ENCODE measurements at regions not wholly inside any gene's neighbourhood (a gene's known extent, or its start where the extent isn't known, plus 50 kb on each side); places are given as distances from the start of the nearest gene placed in this dataset.

GRCh38 chr20:11245431-11245830 lies 571.6 kb upstream of the JAG1 start:
- Mint-ChIP-seq H3K27me3 (ENCODE audit: low read depth) (no peaks in the 10 kb centered on the region), H3K4me3 (ENCODE audit: unreplicated experiment) (no peak overlapping the region), H3K4me1 (ENCODE audit: low read depth) (peaks cover 22% of the 10 kb centered on the region), H3K36me3 (ENCODE audit: low read depth) (no peaks in the 10 kb centered on the region), H3K27ac (ENCODE audit: unreplicated experiment) (no peak overlapping the region), H3K9me3 (ENCODE audit: low read depth) (peaks cover 9% of the 10 kb centered on the region)
- DNase-seq (ENCODE audit: low spot score): no peak
- TF ChIP-seq CTCF (IDR thresholded peaks at IDR 0.05): no peak

DNA sequence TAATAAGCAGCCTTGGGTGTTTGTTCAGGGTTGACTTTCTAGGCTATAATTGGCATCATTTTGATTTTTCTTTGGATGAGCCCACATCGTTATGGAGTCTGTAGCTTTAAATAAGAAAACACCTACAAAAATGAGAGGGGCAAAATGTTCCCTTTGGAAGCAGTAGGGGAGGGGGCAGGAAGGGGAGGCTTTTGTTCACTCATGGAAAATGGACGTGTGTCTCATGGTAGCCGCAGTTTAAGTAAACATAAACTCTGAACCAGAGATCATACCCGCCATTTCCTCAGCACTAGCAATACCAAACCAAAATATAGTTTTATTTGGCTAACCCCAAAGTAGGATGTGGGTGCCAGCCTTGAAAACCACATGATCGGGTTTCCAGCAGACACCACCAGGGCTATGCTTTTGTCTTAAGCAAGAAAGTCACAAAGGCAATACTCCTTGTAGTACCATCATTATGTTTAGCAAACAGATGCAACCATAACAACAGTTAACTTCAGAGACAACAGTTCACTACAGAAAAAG lies 572.5 kb upstream of the JAG1 start:
- Mint-ChIP-seq H3K36me3 (ENCODE audit: low read depth) (no peaks in the 10 kb centered on the region), H3K4me3 (ENCODE audit: unreplicated experiment) (no peak overlapping the region), H3K27ac (ENCODE audit: unreplicated experiment) (no peak overlapping the region), H3K9me3 (ENCODE audit: low read depth) (peaks cover 9% of the 10 kb centered on the region), H3K27me3 (ENCODE audit: low read depth) (no peaks in the 10 kb centered on the region), H3K4me1 (ENCODE audit: low read depth) (peaks cover 22% of the 10 kb centered on the region)
- no peak for TF ChIP-seq CTCF (IDR thresholded peaks at IDR 0.05)
- no peak for DNase-seq (ENCODE audit: low spot score)

DNA sequence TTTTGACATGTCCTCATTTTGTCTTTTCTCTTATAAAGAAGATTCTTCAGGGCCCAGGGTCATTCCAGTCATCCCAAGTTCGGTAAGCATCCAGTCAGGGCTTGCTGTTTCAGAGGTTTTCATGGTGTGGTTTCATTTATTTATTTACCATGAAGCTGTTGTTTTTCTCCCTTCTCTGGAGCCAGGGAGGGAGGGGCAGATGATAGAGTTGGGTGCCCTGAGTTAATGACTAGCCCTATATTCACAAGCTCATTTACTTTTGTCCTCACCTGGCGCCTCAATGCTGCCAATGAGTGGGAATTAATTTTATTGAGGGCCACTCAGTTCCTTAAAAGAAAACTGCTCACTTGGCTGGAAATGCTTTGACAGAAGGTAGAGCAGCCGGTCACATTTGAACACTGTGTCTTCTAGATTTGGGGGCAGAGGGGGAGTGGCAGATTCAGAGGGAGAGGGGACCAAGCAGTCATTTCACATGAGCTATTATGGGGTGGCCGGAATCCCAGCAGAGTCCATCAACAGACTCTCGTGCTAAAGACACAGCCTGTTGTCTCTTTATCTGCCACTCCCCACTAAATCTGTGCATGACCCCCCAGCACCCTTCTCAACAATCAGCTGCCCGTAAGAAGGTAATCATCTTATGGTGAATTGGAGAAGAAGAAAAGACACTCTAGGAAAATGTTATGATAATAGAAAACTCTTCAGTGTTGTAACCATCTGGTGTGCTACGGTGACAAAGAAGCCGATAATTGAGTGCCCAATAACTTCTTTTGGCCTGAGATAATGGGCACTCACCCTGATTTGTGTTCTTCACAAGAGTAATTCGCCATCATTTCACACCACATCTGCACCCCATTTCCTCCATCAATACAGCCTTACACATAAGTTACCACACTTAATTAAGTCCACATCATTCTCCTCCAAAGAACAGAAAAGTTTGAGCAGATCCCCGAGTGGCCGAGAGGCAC lies 573.5 kb upstream of the JAG1 start:
- H3K4me1 Mint-ChIP-seq (ENCODE audit: low read depth): peaks cover 21% of the 10 kb centered on the region
- H3K27ac Mint-ChIP-seq (ENCODE audit: unreplicated experiment): no peak overlapping the region

DNA sequence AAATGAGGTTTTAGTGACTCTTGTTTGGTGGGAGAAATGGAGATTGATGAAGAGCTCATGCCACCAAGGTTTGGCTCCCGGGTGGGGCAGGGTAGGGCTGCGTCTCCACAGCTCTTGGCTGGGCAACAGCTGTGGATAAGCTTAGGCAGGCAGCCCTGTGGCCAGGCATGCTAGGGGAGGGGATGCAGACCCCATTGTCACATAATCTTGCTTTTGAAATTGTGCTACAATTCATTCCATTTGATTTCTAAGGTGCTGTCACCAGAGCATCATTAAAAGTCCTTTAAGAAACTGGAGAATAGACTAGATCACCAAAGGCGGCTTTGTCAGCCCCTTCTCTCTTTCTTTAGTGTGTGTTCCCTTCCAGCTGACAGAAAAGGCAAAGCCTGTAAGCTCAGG lies 574.2 kb upstream of the JAG1 start:
- Mint-ChIP-seq H3K27ac (ENCODE audit: unreplicated experiment) (no peak overlapping the region), H3K4me3 (ENCODE audit: unreplicated experiment) (no peak overlapping the region)

More for the DNA sequence above, 573.5 kb upstream of the JAG1 start:
- no peak for DNase-seq (ENCODE audit: low spot score)
- no peak for TF ChIP-seq CTCF (IDR thresholded peaks at IDR 0.05)
- H3K36me3 Mint-ChIP-seq (ENCODE audit: low read depth): no peaks in the 10 kb centered on the region
- H3K9me3 Mint-ChIP-seq (ENCODE audit: low read depth): peaks cover 4% of the 10 kb centered on the region
- no peak overlapping the region for H3K4me3 Mint-ChIP-seq (ENCODE audit: unreplicated experiment)
- no peaks in the 10 kb centered on the region for H3K27me3 Mint-ChIP-seq (ENCODE audit: low read depth)

More for the DNA sequence above, 574.2 kb upstream of the JAG1 start:
- Mint-ChIP-seq H3K27me3 (ENCODE audit: low read depth) (no peaks in the 10 kb centered on the region), H3K36me3 (ENCODE audit: low read depth) (no peaks in the 10 kb centered on the region), H3K9me3 (ENCODE audit: low read depth) (no peaks in the 10 kb centered on the region), H3K4me1 (ENCODE audit: low read depth) (peaks cover 19% of the 10 kb centered on the region)
- no peak for TF ChIP-seq CTCF (IDR thresholded peaks at IDR 0.05)
- no peak for DNase-seq (ENCODE audit: low spot score)
